ENCODE measurements at regions not wholly inside any gene's neighbourhood (a gene's known extent, or its start where the extent isn't known, plus 50 kb on each side); places are given as distances from the start of the nearest gene placed in this dataset.

DNA sequence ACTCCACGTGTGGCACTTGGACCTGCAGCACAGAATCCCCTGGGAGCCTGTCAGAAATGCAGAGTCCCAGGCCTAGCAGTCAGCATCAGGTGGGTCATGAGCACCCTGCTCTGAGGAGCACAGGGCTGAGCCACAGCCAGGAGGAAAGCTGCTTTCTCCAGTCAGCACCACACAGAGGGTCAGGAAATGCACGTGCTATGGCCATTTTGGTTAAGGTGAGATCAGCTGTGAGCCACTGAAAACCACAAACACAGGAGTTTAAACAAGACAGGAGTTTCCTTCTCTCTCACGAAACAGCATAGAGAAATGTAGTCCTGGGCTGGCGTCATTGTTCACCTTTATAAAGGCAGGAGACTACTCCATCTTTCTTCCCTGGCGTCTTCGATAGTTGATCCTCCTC, 204.5 kb upstream of the SFSWAP start:
- Histone ChIP-seq H4K91ac (ENCODE audit: insufficient read depth, low read depth, low read length) (no peak overlapping the region), H4K8ac (ENCODE audit: low read depth in 2 of 2, low read length in 2 of 2) (no peak overlapping the region), H3K79me1 (ENCODE audit: low read depth in 1 of 2, low read length in 2 of 2) (no peaks in the 10 kb centered on the region), H3K23ac (ENCODE audit: low read depth, low read length) (no peak overlapping the region), H2AK5ac (ENCODE audit: low read depth, low read length) (no peak overlapping the region), H3K4me2 (ENCODE audit: low read depth, low read length) (no peak overlapping the region), H3K4me3 (ENCODE audit: insufficient read depth, low read depth, low read length) (no peak overlapping the region), H3K4me1 (ENCODE audit: control insufficient read depth, insufficient read depth, low read length) (no peaks in the 10 kb centered on the region), H3K9me3 (ENCODE audit: control insufficient read depth, insufficient read depth, low read length) (peaks cover 28% of the 10 kb centered on the region; the same call in 1 of the 2 replicates), H2BK15ac (ENCODE audit: low read depth, low read length) (no peak overlapping the region), H2AK9ac (replicated peaks; ENCODE audit: low read depth, low read length, poor library complexity) (no peak overlapping the region), H4K20me1 (ENCODE audit: insufficient read depth, low read length) (no peaks in the 10 kb centered on the region), H3K14ac (replicated peaks; ENCODE audit: low read depth, low read length) (no peak overlapping the region), H2BK20ac (ENCODE audit: low read depth, low read length) (no peak overlapping the region), H3K18ac (ENCODE audit: low read depth, low read length) (no peak overlapping the region), H3K9me1 (ENCODE audit: insufficient read depth, low read length) (no peaks in the 10 kb centered on the region), H3K27me3 (ENCODE audit: control insufficient read depth, insufficient read depth, low read length) (no peaks in the 10 kb centered on the region), H3K36me3 (ENCODE audit: control insufficient read depth, insufficient read depth, low read length) (no peaks in the 10 kb centered on the region), H2BK120ac (ENCODE audit: low read depth, low read length) (no peak overlapping the region), H2BK5ac (ENCODE audit: low read depth, low read length, poor library complexity, severe bottlenecking) (no peak overlapping the region), H3K9ac (ENCODE audit: low read depth, low read length) (no peak overlapping the region), H3K4ac (ENCODE audit: low read depth, low read length) (no peak overlapping the region), H3K56ac (ENCODE audit: extremely low read depth, insufficient read depth, low read length) (no peak overlapping the region), H3K27ac (ENCODE audit: insufficient read depth, low read length) (no peak overlapping the region), H4K5ac (ENCODE audit: low read depth, low read length) (no peak overlapping the region), H2AFZ (replicated peaks; ENCODE audit: low read length, poor library complexity) (no peak overlapping the region)
- intact Hi-C loops (cut with micrococcal nuclease) (no loop called here), dilution Hi-C loops (cut with HindIII; ENCODE audit: low sequenced_read_pairs, unreplicated experiment) (no loop called here), in situ Hi-C loops (cut with MboI; ENCODE audit: low sequenced_read_pairs) (no loop called here)
- TF ChIP-seq MAZ (IDR thresholded peaks at IDR 0.05; ENCODE audit: borderline replicate concordance, low read depth, low read length) = no peak
- TF ChIP-seq MAFK (IDR thresholded peaks at IDR 0.05; ENCODE audit: low read depth, low read length) = no peak
- TF ChIP-seq POLR2A (IDR thresholded peaks at IDR 0.05; ENCODE audit: low read depth, low read length) = no peak
- TF ChIP-seq, protein P1, sequence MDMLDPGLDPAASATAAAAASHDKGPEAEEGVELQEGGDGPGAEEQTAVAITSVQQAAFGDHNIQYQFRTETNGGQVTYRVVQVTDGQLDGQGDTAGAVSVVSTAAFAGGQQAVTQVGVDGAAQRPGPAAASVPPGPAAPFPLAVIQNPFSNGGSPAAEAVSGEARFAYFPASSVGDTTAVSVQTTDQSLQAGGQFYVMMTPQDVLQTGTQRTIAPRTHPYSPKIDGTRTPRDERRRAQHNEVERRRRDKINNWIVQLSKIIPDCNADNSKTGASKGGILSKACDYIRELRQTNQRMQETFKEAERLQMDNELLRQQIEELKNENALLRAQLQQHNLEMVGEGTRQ (IDR thresholded peaks at IDR 0.05; ENCODE audit: low read depth, low read length) = no peak
- TF ChIP-seq RCOR1 (IDR thresholded peaks at IDR 0.05; ENCODE audit: insufficient replicate concordance, low read length) = no peak
- no peak for TF ChIP-seq RAD21 (IDR thresholded peaks at IDR 0.05; ENCODE audit: low read length)
- no peak for TF ChIP-seq FOS (IDR thresholded peaks at IDR 0.05; ENCODE audit: low read depth, low read length)
- WGBS, 2 experiments (ENCODE audit: extremely low coverage in 2 of 2, insufficient read length in 1 of 2) = 51% methylated on average over 6 of the region's 6 CpGs; no CpG with 5 or more reads in 1 of the 2 experiments
- ChIA-PET POLR2A (ENCODE audit: unreplicated experiment) (no interaction called here), CTCF (no interaction called here)
- no TSS peak for BruUV-seq (replicated peaks)
- DNase-seq (no peak), ATAC-seq (ENCODE audit: low read depth) (no peak)

Measured in IMR-90 (cell line).